ENCODE measurements at regions not wholly inside any gene's neighbourhood (a gene's known extent, or its start where the extent isn't known, plus 50 kb on each side); places are given as distances from the start of the nearest gene placed in this dataset.

- H3K9me1 ChIP-seq (replicated peaks; ENCODE audit: control insufficient read depth, extremely low read depth, insufficient read depth, low read length) = no peaks in the 10 kb centered on the region
- H3K4me1 ChIP-seq (ENCODE audit: control insufficient read depth, extremely low read depth, insufficient read depth, low read length) = no peaks in the 10 kb centered on the region
- intact Hi-C loops (cut with micrococcal nuclease) (no loop called here), dilution Hi-C loops (cut with MboI; ENCODE audit: extremely low pct_ligation_motif_present, low sequenced_read_pairs) (no loop called here)
- POLR2A ChIA-PET = no interaction called here
- H3K4me3 ChIP-seq (replicated peaks in 1 of 3; ENCODE audit: insufficient read depth in 1 of 3, low read depth in 1 of 3, low read length in 3 of 3) = no peak overlapping the region
- H3K9me3 ChIP-seq (replicated peaks; ENCODE audit: control insufficient read depth, insufficient read depth, low read length) = no peaks in the 10 kb centered on the region
- BruUV-seq (replicated peaks) = no TSS peak
- no peak overlapping the region for H3K9ac ChIP-seq (replicated peaks; ENCODE audit: extremely low read depth, insufficient read depth, low read length)
- no peaks in the 10 kb centered on the region for H4K20me1 ChIP-seq (replicated peaks; ENCODE audit: control insufficient read depth, extremely low read depth, insufficient read depth, low read length)
- no peak overlapping the region for H2AFZ ChIP-seq (ENCODE audit: low read depth, low read length)
- no peak overlapping the region for H3K27ac ChIP-seq (ENCODE audit: insufficient read depth, low read depth, low read length)
- H3K4me2 ChIP-seq (ENCODE audit: insufficient read depth, low read length) = no peak overlapping the region
- no peaks in the 10 kb centered on the region for H3K36me3 ChIP-seq (ENCODE audit: control insufficient read depth in 2 of 2, extremely low read depth in 1 of 2, insufficient read depth in 2 of 2, low read length in 2 of 2)
- CTCF ChIA-PET = no interaction called here
- H3K27me3 ChIP-seq (ENCODE audit: control insufficient read depth in 2 of 2, insufficient read depth in 2 of 2, low read length in 2 of 2) = no peaks in the 10 kb centered on the region
- H3K79me2 ChIP-seq (ENCODE audit: control insufficient read depth, insufficient read depth, low read length) = no peaks in the 10 kb centered on the region
- no peak for FAIRE-seq
- no peak for TF ChIP-seq FOS (IDR thresholded peaks at IDR 0.05; ENCODE audit: borderline replicate concordance, insufficient read depth, low read length)
- no peak for TF ChIP-seq EZH2 (IDR thresholded peaks at IDR 0.05; ENCODE audit: borderline replicate concordance, low read depth, low read length, severe bottlenecking)
- TF ChIP-seq CTCF (IDR thresholded peaks at IDR 0.05; ENCODE audit: extremely low read depth in 1 of 2, insufficient read depth in 1 of 2, low read depth in 1 of 2, low read length in 2 of 2) = no peak
- TF ChIP-seq MAX (IDR thresholded peaks at IDR 0.05; ENCODE audit: insufficient read depth, insufficient read length) = no peak
- TF ChIP-seq GATA2 (IDR thresholded peaks at IDR 0.05; ENCODE audit: insufficient read depth, insufficient read length, low read depth, low read length) = no peak
- no peak for TF ChIP-seq POLR2AphosphoS5 (IDR thresholded peaks at IDR 0.05; ENCODE audit: insufficient read depth, low read depth, low read length)
- no peak for TF ChIP-seq JUN (IDR thresholded peaks at IDR 0.05; ENCODE audit: borderline replicate concordance, insufficient read depth, insufficient read length, low read depth)
- TF ChIP-seq POLR2A (IDR thresholded peaks at IDR 0.05; ENCODE audit: low read depth, low read length) = no peak
- no peak for TF ChIP-seq MYC (IDR thresholded peaks at IDR 0.05; ENCODE audit: low read depth, low read length)
- no peak for DNase-seq (ENCODE audit: low read depth, low spot score)
Measured at GRCh38 chr9:7983490-7983889, 183.9 kb upstream of the DMAC1 start.

Data from endothelial cell of umbilical vein (primary cell).